ENCODE measurements at regions not wholly inside any gene's neighbourhood (a gene's known extent, or its start where the extent isn't known, plus 50 kb on each side); places are given as distances from the start of the nearest gene placed in this dataset.

GRCh38 chr9:105864248-105864898 lies 170.0 kb downstream of the TMEM38B start:
- no peak for DNase-seq

GRCh38 chr9:105865285-105865684 lies 170.9 kb downstream of the TMEM38B start:
- no peak for DNase-seq

GRCh38 chr9:105871540-105871939 lies 177.2 kb downstream of the TMEM38B start:
- no peak for DNase-seq

- DNase-seq = no peak
Observed at GRCh38 chr9:105873801-105874200, 179.5 kb downstream of the TMEM38B start.

- DNase-seq = peak; percentile 66 to 87 (median 75)
Observed at GRCh38 chr9:105877721-105878120, 183.4 kb downstream of the TMEM38B start.

- DNase-seq = no peak
Observed at GRCh38 chr9:105879181-105879580, 184.8 kb downstream of the TMEM38B start.

- DNase-seq = no peak
Observed at GRCh38 chr9:105880517-105880916, 186.2 kb downstream of the TMEM38B start.

GRCh38 chr9:105881021-105881420 lies 186.7 kb downstream of the TMEM38B start:
- DNase-seq = no peak

GRCh38 chr9:105881654-105882349 lies 187.5 kb downstream of the TMEM38B start:
- DNase-seq = peak; percentile 57 to 85 (median 66)

- DNase-seq = no peak
Observed at GRCh38 chr9:105883847-105884246, 189.5 kb downstream of the TMEM38B start.

- DNase-seq = no peak
Observed at GRCh38 chr9:105884416-105884815, 190.1 kb downstream of the TMEM38B start.

- no peak for DNase-seq
Observed at GRCh38 chr9:105886136-105886535, 191.8 kb downstream of the TMEM38B start.

- peak in 1 of 3 experiments; percentile 38 for DNase-seq
Observed at GRCh38 chr9:105887679-105888078, 193.3 kb downstream of the TMEM38B start.

- DNase-seq = no peak
Observed at GRCh38 chr9:105890046-105890822, 195.9 kb downstream of the TMEM38B start.

- DNase-seq = no peak
Observed at GRCh38 chr9:105900123-105900522, 205.8 kb downstream of the TMEM38B start.

GRCh38 chr9:105901514-105902109 lies 207.3 kb downstream of the TMEM38B start:
- DNase-seq = peak; percentile 24 to 81 (median 60)

- DNase-seq = no peak
Observed at GRCh38 chr9:105908069-105908468, 213.7 kb downstream of the TMEM38B start.

GRCh38 chr9:105911104-105911911 lies 217.0 kb downstream of the TMEM38B start:
- DNase-seq = no peak

- DNase-seq = no peak
Observed at GRCh38 chr9:105912157-105912862, 218.0 kb downstream of the TMEM38B start.

GRCh38 chr9:105912863-105913516 lies 218.6 kb downstream of the TMEM38B start:
- DNase-seq = no peak

- no peak for DNase-seq
Observed at GRCh38 chr9:105921057-105921726, 226.9 kb downstream of the TMEM38B start.
